H1 (cell line): ENCODE measurements at regions not wholly inside any gene's neighbourhood (a gene's known extent, or its start where the extent isn't known, plus 50 kb on each side); places are given as distances from the start of the nearest gene placed in this dataset.

ENCODE experiments used
- KDM4A ChIP-seq: IDR thresholded peaks from one replicate; pipeline ENCODE4 v1.7.1; 2012; ENCODE audit warnings: low read depth, mild to moderate bottlenecking, moderate library complexity, low read length, inconsistent platforms; ENCODE audit not compliant: severe bottlenecking
- RNF2 ChIP-seq: fragments of 200-900, 300-1000 bp; sonication (generic); IDR thresholded peaks from 2 replicates; pipeline ENCODE4 v1.7.1; 2016; ENCODE audit warnings: borderline replicate concordance, low read depth, mild to moderate bottlenecking, antibody characterized with exemption, low read length; ENCODE audit not compliant: poor library complexity, severe bottlenecking; ENCODE audit errors: missing control alignments
- SAP30 ChIP-seq: fragments of 300-600 bp; sonication (generic); IDR thresholded peaks from 2 replicates; pipeline ENCODE4 v1.7.1; 2012; ENCODE audit warnings: low read length, moderate library complexity, mild to moderate bottlenecking, inconsistent platforms; ENCODE audit not compliant: insufficient read depth, insufficient replicate concordance
- SP2 ChIP-seq: IDR thresholded peaks from 2 replicates; pipeline ENCODE4 v1.6.1; 2012; ENCODE audit warnings: mild to moderate bottlenecking, low read length, inconsistent platforms
- TAF1 ChIP-seq: IDR thresholded peaks from 2 replicates; pipeline ENCODE4 v1.6.1; 2011; ENCODE audit warnings: mild to moderate bottlenecking, low read depth, low read length
- TF ChIP-seq, protein P1 (sequence below): IDR thresholded peaks from 2 replicates; pipeline ENCODE4 v1.6.1; 2011; ENCODE audit warnings: low read depth, mild to moderate bottlenecking, low read length; ENCODE audit not compliant: insufficient read depth

DNA sequence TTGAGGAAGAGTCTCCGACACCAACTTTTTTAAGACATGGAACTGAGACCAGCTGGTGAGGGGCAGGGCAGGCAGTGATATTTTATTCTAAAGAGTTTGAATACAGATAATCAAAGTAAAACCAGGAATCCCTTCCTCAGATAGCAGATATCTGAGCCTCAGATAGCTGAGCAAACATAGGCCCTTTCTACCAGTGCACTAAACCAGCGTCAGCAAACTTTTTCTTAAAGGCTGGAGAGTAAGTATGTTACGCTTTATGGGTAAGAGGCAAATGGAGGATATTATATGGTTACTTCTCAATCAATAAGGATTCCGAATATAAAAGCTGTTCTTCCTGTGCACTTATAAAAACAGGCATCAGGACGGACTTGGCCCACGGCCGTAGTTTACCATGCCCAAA is 73.9 kb downstream of the WNT5A start (continued):
- TF ChIP-seq, protein P1, sequence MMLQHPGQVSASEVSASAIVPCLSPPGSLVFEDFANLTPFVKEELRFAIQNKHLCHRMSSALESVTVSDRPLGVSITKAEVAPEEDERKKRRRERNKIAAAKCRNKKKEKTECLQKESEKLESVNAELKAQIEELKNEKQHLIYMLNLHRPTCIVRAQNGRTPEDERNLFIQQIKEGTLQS: no peak
- no peak for TF ChIP-seq TAF1
- no peak for TF ChIP-seq KDM4A
- TF ChIP-seq SAP30: no peak
- TF ChIP-seq RNF2: no peak
- no peak for TF ChIP-seq SP2
- TF ChIP-seq, all 59 proteins: peak for 0
